HG03575 (cell line): ENCODE measurements at regions not wholly inside any gene's neighbourhood (a gene's known extent, or its start where the extent isn't known, plus 50 kb on each side); places are given as distances from the start of the nearest gene placed in this dataset.
A peak's percentile ranks its signal among the peaks of the same experiment; 100 is the strongest.
"Not testable (repeated sequence)": the region's sequence is repeated elsewhere in the genome, so short reads cannot be mapped to it uniquely, and the experiment has no call there.

Source experiments
- ATAC-seq: cut with Tn5 transposase; IDR thresholded peaks from one replicate; pipeline ENCODE4 v1.9.1; 2021; ENCODE audit not compliant: unreplicated experiment, insufficient number of reproducible peaks, low FRiP score; ENCODE audit errors: extremely low read depth

DNA sequence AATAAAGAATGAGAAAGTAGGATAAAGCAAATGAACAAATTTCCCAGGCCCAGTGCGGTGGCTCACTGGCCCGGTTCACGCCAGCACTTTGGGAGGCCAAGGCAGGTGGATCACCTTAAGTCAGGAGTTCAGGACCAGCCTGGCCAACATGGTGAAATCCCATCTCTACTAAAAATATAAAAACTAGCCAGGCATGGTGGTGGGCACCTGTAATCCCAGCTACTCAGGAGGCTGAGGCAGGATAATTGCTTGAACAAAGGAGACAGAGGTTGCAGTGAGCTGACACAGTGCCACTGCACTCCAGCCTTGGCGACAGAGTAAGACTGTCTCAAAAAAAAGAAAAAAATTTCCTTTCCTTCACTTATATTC is 104.5 kb upstream of the PRSS16 start:
- ATAC-seq: not testable (repeated sequence)

DNA sequence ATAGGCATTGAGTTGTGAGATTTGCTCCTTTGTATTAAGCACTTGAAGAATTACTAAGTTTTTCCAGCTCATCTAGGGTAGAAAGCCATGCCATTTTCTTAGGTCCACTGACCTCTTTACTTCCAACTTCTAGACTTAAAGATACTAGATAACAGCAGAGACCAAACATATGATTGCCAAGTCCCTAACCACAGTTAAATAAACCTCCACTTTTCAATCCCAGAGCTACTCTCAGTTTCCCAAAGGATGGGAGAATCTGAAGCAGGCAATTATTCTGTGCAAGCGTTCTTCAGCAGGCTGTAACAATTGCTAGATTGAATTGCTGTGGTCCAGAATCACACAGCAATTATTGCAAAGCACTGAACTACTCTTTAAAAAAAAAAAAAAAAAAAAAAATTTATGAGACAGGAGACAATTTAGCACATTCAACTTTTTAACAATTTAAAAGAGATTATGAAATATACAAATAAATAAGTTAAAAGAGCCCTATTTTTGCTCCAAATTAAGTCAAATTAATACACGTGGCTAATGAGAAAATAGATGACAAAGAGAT is 104.0 kb upstream of the PRSS16 start:
- ATAC-seq: no peak

DNA sequence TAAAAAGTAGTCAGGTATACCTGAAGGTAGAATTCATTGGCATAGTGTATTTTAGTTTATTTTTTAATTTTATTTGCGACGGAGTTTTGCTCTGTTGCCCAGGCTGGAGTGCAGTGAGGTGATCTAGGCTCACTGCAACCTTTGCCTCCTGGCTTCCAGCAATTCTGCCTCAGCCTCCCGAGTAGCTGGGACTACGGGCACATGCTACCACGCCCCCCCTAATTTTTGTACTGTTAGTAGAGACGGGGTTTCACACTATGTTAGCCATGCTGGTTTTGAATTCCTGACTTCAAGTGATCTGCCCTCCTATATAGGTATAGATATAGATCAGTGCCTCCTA is 102.8 kb upstream of the PRSS16 start:
- ATAC-seq: no peak

DNA sequence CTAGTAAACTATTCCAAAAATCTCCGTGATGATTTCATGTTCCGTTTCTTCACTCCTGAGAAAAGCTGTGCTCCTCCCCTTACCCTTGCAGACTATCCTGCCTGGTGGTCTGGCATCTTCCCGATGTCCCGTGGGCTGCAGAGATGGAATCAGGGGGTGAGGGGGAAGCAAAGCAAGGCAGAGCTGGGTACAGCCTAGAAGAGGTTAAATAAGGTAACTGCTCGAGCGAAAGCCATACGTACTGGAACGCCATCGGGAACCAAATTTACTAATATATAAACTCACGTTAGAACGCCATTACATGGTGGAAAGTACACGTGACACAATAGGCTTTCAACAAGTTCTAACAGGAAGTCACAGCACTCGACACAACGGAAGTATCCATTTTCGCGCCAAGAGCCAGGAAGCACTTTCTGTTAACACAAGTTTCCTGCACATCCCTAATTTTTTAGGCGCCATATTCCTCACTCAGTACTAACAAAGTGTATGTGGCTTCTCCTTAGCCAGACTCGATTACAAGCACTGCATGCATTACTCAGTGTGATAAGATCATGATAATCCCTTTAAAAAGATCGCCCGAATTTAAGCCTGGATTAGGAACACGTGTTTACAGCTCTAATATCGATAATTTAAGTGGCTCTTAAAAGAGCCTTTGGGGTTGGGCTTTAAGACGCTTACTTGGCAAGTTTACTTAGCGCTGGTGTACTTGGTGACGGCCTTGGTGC is 101.6 kb upstream of the PRSS16 start:
- no peak for ATAC-seq

DNA sequence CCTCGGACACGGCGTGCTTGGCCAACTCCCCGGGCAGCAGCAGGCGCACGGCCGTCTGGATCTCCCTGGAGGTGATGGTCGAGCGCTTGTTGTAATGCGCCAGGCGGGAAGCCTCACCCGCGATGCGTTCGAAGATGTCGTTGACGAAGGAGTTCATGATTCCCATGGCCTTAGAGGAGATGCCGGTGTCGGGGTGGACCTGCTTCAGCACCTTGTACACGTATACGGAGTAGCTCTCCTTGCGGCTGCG is 101.1 kb upstream of the PRSS16 start:
- ATAC-seq: not testable (repeated sequence)

DNA sequence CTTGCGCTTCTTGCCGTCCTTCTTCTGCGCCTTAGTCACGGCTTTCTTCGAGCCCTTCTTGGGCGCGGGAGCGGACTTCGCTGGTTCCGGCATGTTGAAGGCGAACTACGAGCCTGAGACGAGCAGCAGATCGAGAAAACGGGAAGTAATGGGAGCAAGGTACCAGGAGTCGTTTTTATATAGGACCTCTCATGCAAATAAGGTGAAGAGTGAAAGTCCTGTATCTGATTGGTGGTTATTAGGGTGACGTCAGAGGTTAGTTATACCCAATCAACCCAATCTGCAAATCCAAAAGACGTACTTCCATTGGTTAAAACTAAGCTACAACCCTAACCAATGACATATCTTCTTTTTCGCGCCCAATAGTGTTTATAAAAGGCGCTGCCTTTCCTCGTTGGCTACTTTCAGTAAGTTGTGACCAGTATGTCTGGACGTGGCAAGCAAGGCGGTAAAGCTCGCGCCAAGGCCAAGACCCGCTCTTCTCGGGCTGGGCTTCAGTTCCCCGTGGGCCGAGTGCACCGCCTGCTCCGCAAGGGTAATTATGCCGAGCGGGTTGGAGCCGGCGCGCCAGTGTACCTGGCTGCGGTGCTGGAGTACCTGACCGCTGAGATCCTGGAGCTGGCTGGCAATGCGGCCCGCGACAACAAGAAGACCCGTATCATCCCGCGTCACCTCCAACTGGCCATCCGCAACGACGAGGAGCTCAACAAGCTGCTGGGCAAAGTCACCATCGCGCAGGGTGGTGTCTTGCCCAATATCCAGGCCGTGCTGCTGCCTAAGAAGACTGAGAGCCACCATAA is 100.6 kb upstream of the PRSS16 start:
- peak; percentile 43 for ATAC-seq

DNA sequence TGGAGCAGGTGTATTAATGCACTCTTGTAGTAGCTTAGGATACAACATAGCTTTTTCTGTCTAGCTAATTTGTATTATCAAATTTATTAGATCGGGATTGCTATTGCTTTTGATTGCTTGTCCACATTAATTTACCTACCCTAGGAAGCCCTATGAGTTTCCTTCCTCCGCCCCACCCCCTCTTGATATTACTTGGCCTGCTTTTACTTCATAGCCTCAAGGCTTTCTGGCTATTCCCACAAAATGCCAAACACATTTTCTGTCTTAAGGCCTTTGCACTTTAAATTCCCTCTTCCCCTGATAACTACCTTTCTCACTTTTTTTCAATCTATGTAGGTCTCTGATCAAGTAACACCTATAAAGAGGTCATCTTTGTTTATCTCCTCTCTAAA is 99.1 kb upstream of the PRSS16 start:
- no peak for ATAC-seq

DNA sequence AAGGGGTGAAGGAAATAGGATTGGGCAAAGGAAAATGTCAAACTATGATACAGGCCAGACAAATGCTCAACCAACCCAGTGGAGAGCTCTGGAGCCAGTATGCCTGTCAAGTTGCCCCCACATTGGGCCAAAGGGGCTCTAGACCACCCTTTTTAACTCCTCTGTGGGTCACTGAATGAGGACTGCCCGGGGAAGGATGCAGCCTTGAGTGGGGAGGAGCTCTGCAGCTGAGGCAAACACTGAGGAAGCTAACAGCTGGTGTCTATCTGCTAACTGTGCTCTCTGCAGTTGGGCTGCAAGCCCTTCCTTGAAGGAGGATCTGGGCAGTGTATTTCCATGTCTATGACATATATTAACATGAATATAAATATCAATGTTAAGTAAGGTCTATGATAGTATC is 98.4 kb upstream of the PRSS16 start:
- no peak for ATAC-seq

DNA sequence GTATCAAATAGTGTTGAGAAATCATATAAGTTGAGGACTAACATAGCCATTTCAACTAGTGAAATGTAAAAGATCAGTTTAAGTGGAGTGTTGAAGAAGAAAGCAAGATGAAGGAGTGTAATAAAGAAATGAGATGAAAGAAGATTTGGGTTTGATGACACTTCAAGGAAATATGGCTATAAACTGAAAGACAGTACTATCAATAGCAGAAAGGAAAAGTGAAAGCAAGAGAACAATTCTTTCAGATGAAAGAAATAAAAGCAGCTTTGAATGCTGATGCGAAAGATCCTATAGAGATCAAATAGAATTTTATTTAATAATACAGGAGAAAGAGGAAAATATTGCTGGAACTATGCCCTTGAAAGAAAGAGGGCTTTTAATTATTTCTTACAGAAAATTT is 92.8 kb upstream of the PRSS16 start:
- ATAC-seq: no peak

DNA sequence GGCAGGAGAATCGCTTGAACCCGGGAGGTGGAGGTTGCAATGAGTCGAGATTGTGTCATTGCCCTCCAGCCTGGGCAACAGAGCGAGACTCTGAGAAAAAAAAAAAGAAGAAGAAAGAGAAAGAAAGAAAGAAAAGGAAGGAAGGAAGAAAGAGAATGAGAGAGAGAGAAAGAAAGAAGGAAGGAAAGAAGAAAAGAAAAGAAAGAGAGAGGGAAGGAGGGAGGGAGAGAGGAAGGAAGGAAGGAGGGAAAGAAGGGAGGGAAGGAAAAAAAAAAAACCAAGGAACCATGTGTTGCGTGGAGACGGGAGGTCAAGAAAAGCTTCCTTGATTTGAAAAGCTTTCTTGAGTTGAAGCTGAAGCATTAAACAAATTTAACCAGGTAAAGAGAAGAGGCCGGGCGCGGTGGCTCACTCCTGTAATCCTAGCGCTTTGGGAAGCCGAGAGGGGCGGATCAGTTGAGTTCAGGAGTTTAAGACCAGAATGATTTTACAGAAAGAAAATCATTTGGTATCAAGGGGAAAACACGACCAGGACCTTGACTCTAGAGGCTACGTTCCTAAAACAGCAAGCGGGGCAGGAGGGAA is 90.5 kb upstream of the PRSS16 start:
- no peak for ATAC-seq

DNA sequence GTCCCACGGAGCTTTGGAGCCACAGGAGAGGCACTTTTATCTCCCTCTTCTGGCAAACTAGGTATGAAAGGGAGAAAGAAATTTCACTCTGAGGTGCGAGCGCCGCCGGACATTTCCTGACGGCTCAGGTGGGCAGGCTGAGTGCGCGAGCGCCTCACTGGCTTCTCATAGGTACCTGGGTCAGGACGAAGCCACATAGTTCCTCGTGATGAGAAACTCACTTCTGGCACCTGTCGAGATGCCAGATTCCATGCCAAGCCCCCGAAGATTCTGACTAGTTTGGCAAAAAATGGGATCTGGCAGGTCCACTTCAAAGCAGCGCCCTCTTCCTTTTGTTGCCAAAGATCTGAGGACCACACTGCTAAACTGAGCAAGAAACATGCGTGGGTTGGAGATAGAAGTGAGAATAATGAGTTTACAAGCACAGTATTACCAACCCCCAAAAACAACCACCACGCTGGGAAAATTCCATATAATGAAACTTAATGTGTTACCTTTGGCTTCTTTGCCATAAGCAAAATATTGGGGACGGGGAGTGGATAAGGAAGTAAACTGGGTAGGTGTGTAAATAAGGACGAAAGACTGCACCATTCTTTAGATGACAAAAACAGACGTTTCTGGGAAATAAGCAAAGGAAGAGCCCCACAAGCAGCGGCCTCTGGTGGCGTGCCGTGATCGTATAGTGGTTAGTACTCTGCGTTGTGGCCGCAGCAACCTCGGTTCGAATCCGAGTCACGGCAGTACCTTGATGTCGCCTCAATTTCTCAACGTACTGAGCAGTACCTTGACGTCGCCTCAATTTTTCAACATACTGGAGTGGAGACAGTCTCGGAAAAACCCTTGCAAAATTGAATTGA is 89.8 kb upstream of the PRSS16 start:
- no peak for ATAC-seq

DNA sequence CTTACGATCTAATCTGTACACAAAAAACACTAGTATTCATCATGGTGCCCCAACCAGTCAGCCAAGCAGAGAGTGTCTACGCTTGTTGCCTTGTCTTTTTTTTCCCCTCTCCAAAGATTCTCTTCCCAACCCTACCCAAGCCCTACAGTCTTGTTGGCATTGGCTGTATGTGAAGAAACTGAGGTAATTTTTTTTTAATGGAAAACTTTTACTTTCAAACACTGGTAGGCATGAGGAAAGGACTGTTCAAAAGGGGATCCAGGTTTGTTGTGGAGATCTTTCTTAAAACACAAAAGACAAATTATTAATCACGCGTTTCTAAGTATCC is 89.2 kb upstream of the PRSS16 start:
- no peak for ATAC-seq

DNA sequence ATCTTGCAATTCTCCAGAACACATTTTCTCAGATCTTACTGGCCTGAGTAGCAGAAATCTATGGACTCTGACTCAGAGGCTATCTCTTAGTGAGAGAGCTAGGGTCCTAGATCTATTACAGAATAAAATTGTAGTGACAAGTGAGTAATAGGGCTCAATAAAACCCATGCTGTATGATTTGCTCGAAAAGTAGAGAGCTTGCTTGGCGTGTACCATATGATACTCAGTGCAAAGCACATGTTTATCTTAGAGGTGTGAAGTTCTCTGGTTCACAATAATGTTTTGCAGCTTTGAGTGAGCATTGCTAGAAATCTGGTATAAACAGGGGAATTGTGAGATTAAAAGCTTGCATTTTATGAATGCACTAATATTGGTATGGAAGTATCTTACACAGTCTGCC is 87.8 kb upstream of the PRSS16 start:
- no peak for ATAC-seq

DNA sequence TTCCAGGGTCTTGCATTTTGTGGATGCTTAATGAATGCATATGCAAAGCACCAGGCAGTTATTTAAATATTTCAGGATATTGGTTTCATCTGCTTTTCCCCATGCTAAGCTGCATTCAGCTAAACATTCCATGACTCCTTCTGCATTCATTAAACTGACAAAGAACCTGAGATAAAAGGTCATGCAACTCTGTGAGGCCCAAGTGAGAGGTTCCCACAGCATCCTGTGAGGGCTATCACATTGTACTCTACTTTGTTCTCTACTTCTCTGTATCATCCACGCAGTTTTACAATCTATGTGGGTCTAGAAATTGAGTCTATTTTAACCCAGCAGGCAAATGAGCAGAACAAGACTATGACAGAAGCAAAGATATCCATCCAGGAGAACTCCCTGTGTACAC is 86.4 kb upstream of the PRSS16 start:
- ATAC-seq: no peak

DNA sequence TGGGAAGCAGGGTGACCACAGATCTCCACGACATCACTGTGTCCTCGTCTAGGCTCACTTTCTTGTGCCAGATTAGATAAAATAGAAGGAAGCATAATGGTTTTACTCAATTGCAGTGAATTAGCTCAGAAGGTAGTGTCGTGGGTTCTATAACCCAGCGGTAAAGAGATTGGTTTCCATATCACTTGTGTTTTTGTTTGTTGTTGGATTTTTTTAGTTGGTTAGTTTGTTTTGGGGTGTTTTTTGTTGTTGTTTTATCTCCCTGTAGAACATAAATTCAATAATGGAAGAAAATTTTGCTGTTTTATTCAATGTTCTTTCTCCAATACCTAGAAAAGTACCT is 85.9 kb upstream of the PRSS16 start:
- ATAC-seq: no peak

DNA sequence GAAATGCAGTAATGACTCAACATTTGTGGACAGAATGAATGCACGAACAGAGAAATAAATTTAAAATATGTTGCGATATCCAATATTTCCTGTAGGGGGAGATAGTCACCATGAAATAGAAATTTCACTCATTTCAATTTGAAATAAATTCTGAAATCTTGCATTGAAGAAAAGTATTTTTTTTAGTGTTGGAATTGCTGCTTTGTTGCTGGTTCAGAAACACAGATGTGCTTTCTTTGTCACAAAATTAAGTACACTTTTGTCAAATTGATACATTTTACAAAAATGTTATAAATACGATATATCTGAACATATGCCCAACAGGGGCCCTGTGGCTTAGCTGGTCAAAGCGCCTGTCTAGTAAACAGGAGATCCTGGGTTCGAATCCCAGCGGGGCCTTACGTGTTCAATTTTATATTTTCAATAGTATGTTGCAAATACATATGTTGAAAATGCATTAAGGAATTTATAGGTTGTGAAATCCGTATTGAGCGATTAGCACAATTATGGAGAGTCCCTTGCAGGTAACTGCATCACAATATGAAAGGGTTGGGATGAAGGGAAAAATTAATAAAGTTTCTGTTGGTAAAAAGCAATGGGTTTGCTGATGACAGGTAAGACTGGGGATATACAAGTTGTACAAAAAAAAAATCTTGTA is 85.4 kb upstream of the PRSS16 start:
- ATAC-seq: no peak

DNA sequence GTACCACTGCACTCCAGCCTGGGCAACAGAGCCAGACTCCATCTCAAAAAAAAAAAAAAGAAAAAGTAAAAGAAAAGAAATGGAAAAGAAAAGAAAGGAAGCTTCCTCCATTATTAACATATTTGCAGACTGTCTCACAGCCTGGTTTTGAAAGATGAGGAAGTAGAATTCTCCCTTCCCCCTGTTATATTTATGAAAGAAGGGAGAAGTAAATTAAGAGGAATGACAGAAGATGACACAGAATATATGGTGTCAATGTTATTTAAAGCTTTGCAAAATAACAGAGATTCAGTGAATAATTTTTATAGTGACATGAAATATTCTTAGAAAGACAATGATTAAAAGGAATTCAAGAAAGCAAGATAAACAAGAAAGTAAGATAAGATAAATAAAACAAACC is 83.7 kb upstream of the PRSS16 start:
- ATAC-seq: no peak

DNA sequence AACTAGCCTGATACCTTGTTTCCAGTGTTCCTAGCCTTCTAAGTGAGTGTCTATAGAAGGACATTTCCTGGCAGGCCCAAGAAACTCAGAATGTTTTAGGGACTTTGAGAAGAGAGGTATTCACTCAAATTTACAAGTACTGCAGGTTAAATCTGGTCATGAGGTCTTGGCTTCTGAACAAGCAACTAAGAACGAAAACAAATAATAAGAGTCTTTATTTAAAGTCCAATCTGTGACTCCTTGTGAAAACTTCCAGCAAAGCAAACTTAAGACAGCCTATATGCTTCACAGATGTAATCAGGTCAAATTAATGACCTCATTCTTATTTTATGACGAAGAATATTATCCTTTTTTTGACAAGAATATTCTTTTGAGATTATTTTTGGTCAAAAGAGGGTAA is 79.4 kb upstream of the PRSS16 start:
- no peak for ATAC-seq
